Prostate gland (tissue), 2 donors: ENCODE measurements at regions not wholly inside any gene's neighbourhood (a gene's known extent, or its start where the extent isn't known, plus 50 kb on each side); places are given as distances from the start of the nearest gene placed in this dataset.

Experiments used
- CTCF ChIP-seq, 4 experiments: fragments of 200-600 bp in 2 of 4; fragments of 450-650 bp in 2 of 4; sonication (generic) in 2 of 4; IDR thresholded peaks; 1 replicate in 3 of 4; 2 replicates in 1 of 4; pipeline ENCODE4 v1.5.1; 2016 to 2019; ENCODE audit warnings: antibody characterized with exemption in 4 of 4, mild to moderate bottlenecking in 2 of 4, moderate library complexity in 2 of 4
- POLR2A ChIP-seq: fragments of 450-650 bp; IDR thresholded peaks from one replicate; pipeline ENCODE4 v1.6.1; 2016; ENCODE audit warnings: antibody characterized with exemption, mild to moderate bottlenecking

DNA sequence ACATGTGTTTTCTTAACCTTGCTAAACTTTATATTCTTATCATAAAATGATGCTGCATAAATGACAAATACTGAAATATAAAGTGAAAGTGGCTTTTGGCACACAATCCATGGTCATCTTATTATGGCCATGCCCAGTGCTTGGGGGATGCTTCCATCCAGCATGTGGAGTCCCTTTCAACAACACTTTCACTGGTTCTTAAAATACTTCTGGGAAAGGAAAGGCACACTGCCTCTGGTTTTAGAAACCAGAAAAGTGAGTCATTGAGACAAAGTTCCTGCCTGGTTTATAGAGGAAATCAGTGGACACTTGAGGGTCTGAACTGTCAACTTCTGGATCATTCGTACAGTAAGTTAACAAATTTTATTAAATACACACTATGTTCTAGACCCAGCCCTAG, 248.0 kb upstream of the ADAMTS3 start:
- TF ChIP-seq CTCF (IDR thresholded peaks at IDR 0.05) = no peak
- no peak for TF ChIP-seq POLR2A
